ENCODE measurements at regions not wholly inside any gene's neighbourhood (a gene's known extent, or its start where the extent isn't known, plus 50 kb on each side); places are given as distances from the start of the nearest gene placed in this dataset.

GRCh38 chr1:221477252-221477651 is 264.6 kb downstream of the DUSP10 start:
- no CpG with 5 or more reads among the region's 3 CpGs for WGBS (ENCODE audit: insufficient coverage)
- Mint-ChIP-seq H3K4me1 (peaks cover 2% of the 10 kb centered on the region), H3K27ac (no peak overlapping the region), H3K4me3 (no peak overlapping the region), H3K36me3 (no peaks in the 10 kb centered on the region), H3K9me3 (no peaks in the 10 kb centered on the region), H3K27me3 (ENCODE audit: low read depth in 3 of 3) (peaks cover 0 to 5% (median 5%) of the 10 kb centered on the region in 3 donors)
- no peaks in the 10 kb centered on the region for H3K4me1 ChIP-seq (ENCODE audit: control insufficient read depth in 1 of 2, insufficient read depth in 2 of 2, low read length in 2 of 2)
- no peak overlapping the region for H3K9ac ChIP-seq (ENCODE audit: insufficient read depth, low read length, poor library complexity, severe bottlenecking)
- intact Hi-C loops (cut with micrococcal nuclease) = no loop called here
- no peak for DNase-seq
- H3K4me2 ChIP-seq (replicated peaks; ENCODE audit: extremely low read depth, low read length, poor library complexity, severe bottlenecking) = no peak overlapping the region
- no peak overlapping the region for H3K27ac ChIP-seq (ENCODE audit: low read depth in 1 of 2, low read length in 2 of 2)
- no peaks in the 10 kb centered on the region for H3K27me3 ChIP-seq (ENCODE audit: control insufficient read depth in 2 of 2, insufficient read depth in 2 of 2, low read length in 2 of 2)
- no peak overlapping the region for H2AFZ ChIP-seq (ENCODE audit: insufficient read depth, low read depth, low read length, poor library complexity, severe bottlenecking)
- no peaks in the 10 kb centered on the region for H3K36me3 ChIP-seq (replicated peaks in 1 of 2; ENCODE audit: control insufficient read depth in 1 of 2, insufficient read depth in 2 of 2, low read length in 2 of 2)
- no peaks in the 10 kb centered on the region for H3K9me3 ChIP-seq (replicated peaks in 1 of 2; ENCODE audit: control insufficient read depth in 1 of 2, insufficient read depth in 1 of 2, low read length in 2 of 2)
- no peaks in the 10 kb centered on the region for H3K79me2 ChIP-seq (ENCODE audit: insufficient read depth, low read length)
- H3K4me3 ChIP-seq (replicated peaks in 1 of 3; ENCODE audit: low read depth in 2 of 3, low read length in 3 of 3) = no peak overlapping the region
- TF ChIP-seq CTCF (IDR thresholded peaks at IDR 0.05) = no peak
- no peaks in the 10 kb centered on the region for H4K20me1 ChIP-seq (ENCODE audit: insufficient read depth, low read length)

- H3K9ac ChIP-seq (ENCODE audit: insufficient read depth, low read length, poor library complexity, severe bottlenecking) = no peak overlapping the region
- no peaks in the 10 kb centered on the region for H3K36me3 ChIP-seq (replicated peaks in 1 of 2; ENCODE audit: control insufficient read depth in 1 of 2, insufficient read depth in 2 of 2, low read length in 2 of 2)
- H3K4me1 Mint-ChIP-seq = peaks cover 2% of the 10 kb centered on the region
- no peak overlapping the region for H3K27ac ChIP-seq (ENCODE audit: low read depth in 1 of 2, low read length in 2 of 2)
- H3K79me2 ChIP-seq (ENCODE audit: insufficient read depth, low read length) = no peaks in the 10 kb centered on the region
- H3K36me3 Mint-ChIP-seq = no peaks in the 10 kb centered on the region
- H3K9me3 ChIP-seq (replicated peaks in 1 of 2; ENCODE audit: control insufficient read depth in 1 of 2, insufficient read depth in 1 of 2, low read length in 2 of 2) = no peaks in the 10 kb centered on the region
- intact Hi-C loops (cut with micrococcal nuclease) = no loop called here
- 8% methylated on average over 2 of the region's 8 CpGs for WGBS (ENCODE audit: insufficient coverage)
- no peak overlapping the region for H3K4me3 ChIP-seq (replicated peaks in 1 of 3; ENCODE audit: low read depth in 2 of 3, low read length in 3 of 3)
- DNase-seq = peak; percentile 14 to 45 (median 25)
- H3K27ac Mint-ChIP-seq = peak overlapping the region in 1 of 7 donors; percentile 12
- no peak overlapping the region for H3K4me3 Mint-ChIP-seq
- peak; percentile 53 for TF ChIP-seq CTCF (IDR thresholded peaks at IDR 0.05)
- H2AFZ ChIP-seq (ENCODE audit: insufficient read depth, low read depth, low read length, poor library complexity, severe bottlenecking) = no peak overlapping the region
- no peaks in the 10 kb centered on the region for H3K4me1 ChIP-seq (ENCODE audit: control insufficient read depth in 1 of 2, insufficient read depth in 2 of 2, low read length in 2 of 2)
- no peaks in the 10 kb centered on the region for H4K20me1 ChIP-seq (ENCODE audit: insufficient read depth, low read length)
- no peak overlapping the region for H3K4me2 ChIP-seq (replicated peaks; ENCODE audit: extremely low read depth, low read length, poor library complexity, severe bottlenecking)
- H3K27me3 Mint-ChIP-seq (ENCODE audit: low read depth in 3 of 3) = peaks cover 0 to 5% (median 5%) of the 10 kb centered on the region in 3 donors
- H3K27me3 ChIP-seq (ENCODE audit: control insufficient read depth in 2 of 2, insufficient read depth in 2 of 2, low read length in 2 of 2) = no peaks in the 10 kb centered on the region
- no peaks in the 10 kb centered on the region for H3K9me3 Mint-ChIP-seq
These were observed 263.6 kb downstream of the DUSP10 start for GRCh38 chr1:221478050-221478949.

All from CD14-positive monocyte (primary cell).